RWPE2 (cell line): ENCODE measurements at regions not wholly inside any gene's neighbourhood (a gene's known extent, or its start where the extent isn't known, plus 50 kb on each side); places are given as distances from the start of the nearest gene placed in this dataset.

Source experiments
- ATAC-seq: fragments of 200-7000 bp; cut with Tn5 transposase; 3 replicates; pipeline ENCODE4 v1.9.1; 2021; ENCODE audit warnings: low read depth
- DNase-seq: peaks from one replicate; pipeline ENCODE4 v3.0.0-alpha.2; 2020; ENCODE audit warnings: low spot score
- H3K27ac ChIP-seq: fragments of 450-650 bp; 2 replicates; pipeline ENCODE4 v1.5.1; 2017; ENCODE audit warnings: mild to moderate bottlenecking; ENCODE audit not compliant: poor library complexity, severe bottlenecking
- H3K27me3 ChIP-seq: fragments of 250-450 bp; sonication (Bioruptor Pico); 2 replicates; pipeline ENCODE4 v1.5.1; 2021; ENCODE audit warnings: mild to moderate bottlenecking, moderate library complexity; ENCODE audit not compliant: insufficient read depth, poor library complexity, severe bottlenecking
- H3K36me3 ChIP-seq: fragments of 250-450 bp; sonication (Bioruptor Pico); 2 replicates; pipeline ENCODE4 v1.5.1; 2020; ENCODE audit warnings: low read depth, mild to moderate bottlenecking, moderate library complexity
- H3K4me1 ChIP-seq: fragments of 250-450 bp; sonication (Bioruptor Pico); 2 replicates; pipeline ENCODE4 v1.5.1; 2021; ENCODE audit warnings: mild to moderate bottlenecking, moderate library complexity; ENCODE audit not compliant: insufficient read depth, poor library complexity, severe bottlenecking
- H3K4me3 ChIP-seq: fragments of 250-450 bp; sonication (Bioruptor Pico); 2 replicates; pipeline ENCODE4 v1.5.1; 2021; ENCODE audit warnings: mild to moderate bottlenecking, moderate library complexity; ENCODE audit not compliant: severe bottlenecking
- H3K9me3 ChIP-seq: fragments of 250-450 bp; sonication (Bioruptor Pico); 2 replicates; pipeline ENCODE4 v1.5.1; 2021; ENCODE audit warnings: mild to moderate bottlenecking, moderate library complexity; ENCODE audit not compliant: severe bottlenecking
- CTCF ChIP-seq: fragments of 450-650 bp; IDR thresholded peaks from one replicate; pipeline ENCODE4 v1.5.1; 2017; ENCODE audit warnings: mild to moderate bottlenecking, moderate library complexity; ENCODE audit not compliant: poor library complexity, severe bottlenecking

DNA sequence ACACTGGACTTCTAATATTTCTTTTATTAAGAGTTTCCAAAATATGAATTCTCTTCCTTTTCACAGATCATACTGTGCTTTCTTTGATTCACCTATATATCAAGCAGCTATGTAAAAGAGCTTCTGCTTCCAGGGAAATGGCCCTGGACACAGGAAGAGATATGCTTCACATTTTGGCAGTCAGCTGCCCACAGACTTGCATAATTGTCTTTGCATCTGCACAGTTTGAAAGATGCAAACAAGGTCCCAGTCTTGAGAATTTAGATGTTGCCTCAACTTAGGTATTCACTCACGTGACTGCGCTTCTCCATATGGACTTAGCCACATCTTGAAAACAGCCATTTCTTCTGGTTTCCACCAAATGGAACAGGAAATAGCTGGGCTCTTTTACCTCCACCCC lies 92.3 kb upstream of the POU2AF2 start:
- Histone ChIP-seq H3K4me1 (no peaks in the 10 kb centered on the region), H3K9me3 (no peaks in the 10 kb centered on the region), H3K27ac (no peak overlapping the region), H3K4me3 (no peak overlapping the region), H3K27me3 (no peaks in the 10 kb centered on the region), H3K36me3 (no peaks in the 10 kb centered on the region)
- no peak for TF ChIP-seq CTCF
- no peak for DNase-seq
- no peak for ATAC-seq

- TF ChIP-seq CTCF = no peak
- ATAC-seq = no peak
- Histone ChIP-seq H3K27ac (no peak overlapping the region), H3K27me3 (no peaks in the 10 kb centered on the region), H3K4me3 (no peak overlapping the region), H3K4me1 (no peaks in the 10 kb centered on the region), H3K9me3 (no peaks in the 10 kb centered on the region), H3K36me3 (no peaks in the 10 kb centered on the region)
- DNase-seq = no peak
These were observed 96.6 kb upstream of the POU2AF2 start for GRCh38 chr11:111148953-111149352.

DNA sequence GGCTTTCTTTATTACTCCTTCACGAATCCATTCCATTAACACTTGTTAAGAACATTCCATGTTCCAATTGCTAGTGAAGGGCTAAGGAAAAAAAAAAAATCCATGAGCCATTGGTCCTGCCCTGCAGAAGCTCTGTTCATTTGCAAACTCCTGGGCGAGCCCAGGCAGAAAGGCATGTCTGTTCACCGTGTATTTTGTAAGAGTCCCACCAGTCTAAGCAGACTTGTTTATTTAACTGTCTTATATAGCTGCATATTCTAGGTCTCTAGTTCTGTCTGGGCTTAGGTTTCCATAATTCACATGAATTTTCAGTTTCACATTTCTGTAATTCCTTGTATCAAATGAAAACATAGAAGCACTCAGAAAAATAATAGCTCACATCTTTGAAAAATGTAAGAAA lies 97.4 kb upstream of the POU2AF2 start:
- DNase-seq (no peak), ATAC-seq (no peak)
- no peaks in the 10 kb centered on the region for H3K9me3 ChIP-seq
- no peak overlapping the region for H3K4me3 ChIP-seq
- no peak overlapping the region for H3K27ac ChIP-seq
- H3K27me3 ChIP-seq = no peaks in the 10 kb centered on the region
- H3K36me3 ChIP-seq = no peaks in the 10 kb centered on the region
- no peaks in the 10 kb centered on the region for H3K4me1 ChIP-seq
- TF ChIP-seq CTCF = no peak

GRCh38 chr11:111137846-111138245 lies 107.7 kb upstream of the POU2AF2 start:
- no peak for ATAC-seq

More at GRCh38 chr11:111137846-111138245, 107.7 kb upstream of the POU2AF2 start:
- H3K4me1 ChIP-seq = no peaks in the 10 kb centered on the region
- no peak for TF ChIP-seq CTCF
- no peak overlapping the region for H3K4me3 ChIP-seq
- no peaks in the 10 kb centered on the region for H3K9me3 ChIP-seq
- no peaks in the 10 kb centered on the region for H3K36me3 ChIP-seq
- H3K27me3 ChIP-seq = peaks cover 5% of the 10 kb centered on the region
- H3K27ac ChIP-seq = no peak overlapping the region
- no peak for DNase-seq
